GM18511 (cell line): ENCODE measurements at regions not wholly inside any gene's neighbourhood (a gene's known extent, or its start where the extent isn't known, plus 50 kb on each side); places are given as distances from the start of the nearest gene placed in this dataset.

Experiments used
- ATAC-seq: cut with Tn5 transposase; IDR thresholded peaks from one replicate; pipeline ENCODE4 v1.9.1; 2021; ENCODE audit warnings: mild to moderate bottlenecking, moderate library complexity; ENCODE audit not compliant: unreplicated experiment

DNA sequence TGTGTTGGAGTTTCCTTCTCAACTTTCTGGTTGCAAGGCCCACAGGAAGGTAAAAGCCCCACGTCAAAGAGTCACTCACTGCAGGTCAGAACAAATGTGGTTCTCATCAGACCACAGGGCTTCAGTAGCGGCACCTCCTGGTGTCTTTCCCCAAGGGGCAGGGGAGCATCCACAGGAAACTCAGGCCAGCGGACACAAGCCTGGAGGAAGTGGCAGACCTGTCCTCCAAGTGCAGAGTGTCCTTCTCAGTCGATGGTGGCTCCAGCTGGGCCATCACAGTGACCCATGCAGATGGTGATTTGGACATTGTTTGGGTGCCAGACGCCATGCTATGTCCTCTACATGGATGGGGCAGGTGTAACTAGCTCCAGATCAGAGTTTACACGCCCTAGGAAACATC lies 84.9 kb downstream of the ACKR3 start:
- ATAC-seq = no peak

DNA sequence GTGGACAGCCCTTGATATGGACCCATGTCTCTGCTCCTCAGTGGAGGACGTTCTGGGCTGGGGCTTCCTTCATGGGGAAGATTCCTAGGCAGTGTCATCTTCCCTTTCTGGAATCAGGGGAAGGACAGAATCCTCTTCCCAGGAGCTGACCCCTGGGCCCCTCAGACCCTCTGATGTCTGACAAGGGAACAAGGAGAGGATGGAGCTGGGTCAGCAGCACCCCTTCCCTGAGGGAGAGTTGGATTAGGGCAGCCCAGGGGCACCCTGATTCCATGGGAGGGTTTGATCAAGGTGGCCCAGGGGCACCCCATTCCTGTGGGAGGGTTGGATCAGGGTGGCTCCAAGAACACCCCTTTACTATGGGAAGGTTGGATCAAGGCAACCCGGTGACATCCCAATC lies 86.5 kb downstream of the ACKR3 start:
- ATAC-seq = no peak

- no peak for ATAC-seq
These were observed 87.1 kb downstream of the ACKR3 start for GRCh38 chr2:236656721-236657120.

DNA sequence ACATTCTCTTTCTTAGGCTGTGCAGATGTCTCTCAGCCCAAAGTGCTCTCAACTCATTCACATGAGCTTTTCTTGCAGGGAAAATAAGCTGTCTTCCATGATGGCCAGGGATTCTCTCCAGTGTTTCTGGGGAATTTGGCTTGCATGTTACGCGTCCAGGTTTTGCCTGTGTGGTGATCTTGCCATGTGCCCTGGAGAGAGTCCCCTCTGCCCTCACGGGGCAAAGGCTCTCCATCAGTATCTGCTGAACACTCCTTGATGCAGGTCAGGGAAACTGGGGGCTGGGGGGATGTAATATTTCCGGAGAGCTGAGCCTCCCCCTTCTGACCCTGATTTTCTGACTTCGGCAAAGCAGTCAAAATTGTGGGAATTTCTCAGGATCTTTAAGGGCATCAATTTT lies 87.6 kb downstream of the ACKR3 start:
- ATAC-seq = no peak

DNA sequence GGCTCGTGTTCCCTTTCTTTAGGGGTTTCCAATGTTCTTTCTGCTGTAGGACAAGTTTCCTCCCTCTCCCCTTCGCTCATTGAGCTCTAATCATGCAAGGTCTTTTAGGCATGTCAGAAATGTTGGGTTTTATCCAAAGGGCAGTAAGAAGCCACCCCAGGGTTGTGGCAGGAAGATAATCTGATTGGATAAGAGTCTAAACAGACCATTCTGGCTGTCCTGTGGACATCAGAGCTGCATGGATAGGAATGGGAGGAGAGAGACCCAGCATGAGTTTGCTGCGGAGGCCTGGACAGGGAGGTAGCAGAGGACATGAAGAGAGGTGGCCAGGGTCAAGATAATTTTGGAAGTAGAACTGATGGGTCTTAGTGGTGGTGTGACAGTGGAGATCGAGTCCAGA lies 88.2 kb downstream of the ACKR3 start:
- ATAC-seq = no peak

- ATAC-seq = no peak
These were observed 89.5 kb downstream of the ACKR3 start for GRCh38 chr2:236658974-236659757.

DNA sequence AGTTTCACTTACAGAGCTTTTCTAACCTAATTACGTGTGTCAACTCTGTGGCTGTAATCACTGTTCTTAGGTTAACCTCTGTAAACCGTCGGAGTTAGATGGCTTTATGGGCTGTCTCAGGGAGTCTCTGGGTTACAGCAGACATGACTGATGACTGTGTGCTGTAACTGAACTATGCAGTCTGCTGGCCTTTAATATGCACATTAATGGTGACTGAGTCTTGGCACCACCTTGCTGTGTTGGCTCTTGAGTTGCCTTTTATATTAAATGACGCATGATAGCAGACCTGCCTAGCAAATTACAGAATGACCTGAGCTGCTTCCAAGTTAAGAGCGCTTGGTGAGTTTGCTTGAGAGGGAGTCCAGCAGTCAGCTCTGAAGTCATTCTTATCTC lies 90.1 kb downstream of the ACKR3 start:
- ATAC-seq = no peak

GRCh38 chr2:236661061-236661761 lies 91.6 kb downstream of the ACKR3 start:
- ATAC-seq = no peak

GRCh38 chr2:236661762-236662110 lies 92.1 kb downstream of the ACKR3 start:
- ATAC-seq = no peak

DNA sequence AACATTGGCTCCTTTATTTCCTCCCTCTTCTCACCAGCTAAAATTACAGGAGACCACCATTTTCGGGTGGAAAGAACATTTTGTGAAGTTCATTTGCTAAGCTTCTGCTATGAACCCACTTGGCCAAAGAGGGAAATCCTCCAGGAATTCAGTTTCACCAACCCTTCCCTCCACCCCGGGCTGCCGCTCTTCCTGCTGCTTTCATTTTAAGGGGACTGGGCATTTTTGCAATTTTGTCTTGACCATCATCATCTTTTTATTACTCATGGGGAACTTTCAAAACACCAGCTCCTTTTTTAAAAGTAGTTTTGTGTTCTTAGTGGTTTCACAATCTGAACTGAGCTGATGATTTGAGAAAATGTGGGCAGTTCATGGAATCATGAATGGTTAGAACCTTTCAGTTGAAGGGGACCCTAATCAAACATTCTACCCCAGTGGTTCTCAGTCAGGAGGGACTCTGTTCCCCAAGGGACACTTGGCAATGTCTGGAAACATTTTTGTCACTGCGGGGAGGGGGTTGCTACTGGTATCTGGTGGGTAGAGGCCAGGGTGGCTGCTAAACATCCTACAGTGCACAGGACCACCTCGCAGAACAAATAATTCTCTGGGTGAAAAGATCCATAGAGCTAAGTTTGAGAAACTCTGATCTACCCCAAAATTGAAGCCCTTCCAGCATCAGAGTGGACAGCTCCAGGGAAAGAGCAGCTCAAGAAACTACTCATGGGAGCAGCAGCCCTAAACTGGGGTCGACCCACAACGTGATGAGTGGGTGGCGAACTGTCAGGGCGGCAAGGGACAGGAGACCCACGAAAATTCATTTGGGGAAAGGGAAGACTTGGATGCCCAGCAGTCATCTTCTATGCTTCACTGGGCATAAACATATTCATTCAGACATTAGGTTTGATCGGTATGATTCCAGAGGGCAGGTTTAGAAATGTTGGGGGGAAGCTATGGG lies 92.9 kb downstream of the ACKR3 start:
- ATAC-seq = no peak

DNA sequence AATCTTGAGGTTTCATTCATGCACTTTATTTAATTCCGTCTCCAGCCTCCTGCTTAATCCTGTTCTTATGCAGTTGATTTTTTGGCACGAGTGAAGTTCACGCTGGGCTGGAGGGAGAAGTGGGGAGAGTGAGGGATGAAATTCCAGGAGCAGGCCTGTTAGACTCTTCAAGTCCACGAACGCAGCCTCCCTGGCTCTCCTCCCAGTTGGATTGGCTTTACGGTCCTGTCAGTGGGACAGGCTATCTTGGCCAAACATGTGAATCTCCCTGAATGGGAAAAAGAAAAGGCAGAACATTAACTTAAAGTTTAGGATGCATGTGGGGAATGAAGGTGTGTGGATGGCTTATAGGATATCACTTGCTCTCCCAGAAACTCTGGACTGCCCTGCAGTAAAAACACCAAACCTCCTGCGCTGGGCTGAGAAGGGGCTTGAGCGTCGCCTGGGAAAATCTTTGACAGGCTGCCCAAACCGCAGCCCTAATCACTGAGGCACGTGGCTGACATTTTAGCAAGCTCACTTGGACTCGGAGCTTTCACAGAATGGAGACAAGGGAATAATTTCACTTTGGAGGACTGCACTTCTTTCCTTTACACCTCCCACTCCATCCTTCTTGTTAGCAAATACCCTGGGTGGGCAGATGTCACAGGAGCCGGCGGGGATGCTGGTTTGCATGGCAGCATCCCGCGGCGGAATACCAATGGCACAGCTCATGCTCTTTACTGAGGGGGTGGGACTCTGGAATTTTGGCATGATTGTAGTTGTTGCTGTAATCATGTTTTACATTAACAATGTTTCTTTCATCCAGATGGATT lies 93.9 kb downstream of the ACKR3 start:
- ATAC-seq = no peak

- no peak for ATAC-seq
These were observed 94.5 kb downstream of the ACKR3 start for GRCh38 chr2:236664136-236664535.

DNA sequence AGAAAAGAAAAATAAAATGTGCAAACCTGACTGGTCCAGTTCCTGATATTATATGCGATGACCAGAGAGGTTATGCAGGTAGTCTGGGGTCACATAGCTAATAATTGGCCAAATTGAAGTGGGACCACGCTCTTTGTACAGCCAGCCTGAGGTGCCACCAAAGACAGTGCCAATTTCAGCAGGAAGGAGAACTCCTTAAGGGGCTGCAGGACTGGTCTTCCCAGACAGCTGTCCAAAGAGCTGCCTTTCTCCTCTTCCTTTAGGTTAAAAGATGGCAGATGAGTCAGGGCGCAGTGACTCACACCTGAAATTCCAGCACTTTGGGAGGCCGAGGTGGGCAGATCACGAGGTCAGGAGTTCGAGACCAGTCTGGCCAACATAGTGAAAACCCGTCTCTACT lies 95.5 kb downstream of the ACKR3 start:
- ATAC-seq = no peak

GRCh38 chr2:236665572-236666118 lies 96.0 kb downstream of the ACKR3 start:
- no peak for ATAC-seq

DNA sequence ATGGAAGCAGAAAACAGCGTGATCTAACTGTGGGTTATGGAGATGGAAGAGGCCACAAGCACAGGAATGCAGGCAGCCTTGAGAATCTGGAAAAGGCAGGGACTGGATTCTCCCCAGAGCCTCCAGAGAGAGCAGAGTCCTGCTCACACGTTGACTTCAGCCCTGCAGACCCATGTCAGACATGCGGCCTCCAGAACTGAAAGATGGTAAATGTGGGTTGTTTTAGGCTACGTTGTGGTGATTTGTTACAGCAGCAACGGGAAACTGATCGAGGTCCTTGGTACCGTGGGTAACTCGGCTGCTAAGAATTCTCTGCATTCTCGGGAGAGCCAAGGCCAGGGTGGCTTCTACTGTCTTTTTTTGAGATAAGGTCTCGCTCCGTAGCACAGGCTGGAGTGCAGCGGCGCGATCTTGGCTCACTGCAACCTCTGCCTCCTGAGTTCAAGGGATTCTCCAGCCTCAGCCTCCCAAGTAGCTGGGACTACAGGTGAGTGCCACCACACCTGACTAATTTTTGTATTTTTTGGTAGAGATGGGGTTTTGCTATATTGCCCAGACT lies 97.1 kb downstream of the ACKR3 start:
- no peak for ATAC-seq

DNA sequence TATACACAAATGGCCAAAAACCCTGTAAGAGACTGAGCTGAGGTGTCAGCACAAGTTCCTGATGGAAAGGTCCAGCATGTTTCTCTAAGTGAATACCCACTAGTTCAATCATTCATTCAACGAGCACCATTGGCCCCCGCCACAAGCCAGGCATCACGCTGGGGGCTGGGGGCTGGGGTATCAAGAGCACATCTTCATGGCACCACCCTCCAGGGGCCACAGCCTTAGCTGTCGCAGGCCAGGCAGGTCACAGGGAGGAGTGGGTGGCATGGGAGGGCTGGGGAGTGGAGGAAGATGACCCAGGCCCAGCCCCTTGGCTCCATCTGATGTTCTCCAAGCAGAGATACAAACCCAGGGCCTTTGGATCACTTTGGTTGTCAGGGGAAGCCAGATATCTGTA lies 97.9 kb downstream of the ACKR3 start:
- ATAC-seq = no peak

DNA sequence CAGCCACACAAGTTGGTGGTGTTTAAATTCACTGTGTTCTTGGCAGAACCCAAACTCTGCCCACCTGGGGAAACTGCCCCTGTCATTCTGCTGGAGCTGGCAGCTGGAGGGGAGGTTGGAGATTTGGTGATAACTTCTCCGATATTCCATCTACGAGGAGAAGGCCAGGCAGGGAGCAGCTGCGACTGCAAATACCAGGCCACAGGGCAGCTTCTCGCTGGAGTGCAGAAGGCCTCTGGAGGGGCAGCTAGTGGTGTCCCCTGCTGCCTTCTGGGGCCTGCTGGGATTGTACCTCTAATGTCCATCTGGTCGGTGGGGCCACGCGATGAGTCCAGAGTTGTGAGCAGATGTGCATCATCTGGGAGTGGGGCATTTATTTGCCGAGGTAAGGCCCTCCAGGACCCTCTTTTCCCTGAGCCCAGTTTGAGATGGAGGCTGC lies 98.9 kb downstream of the ACKR3 start:
- no peak for ATAC-seq

GRCh38 chr2:236670235-236670620 lies 100.6 kb downstream of the ACKR3 start:
- no peak for ATAC-seq

DNA sequence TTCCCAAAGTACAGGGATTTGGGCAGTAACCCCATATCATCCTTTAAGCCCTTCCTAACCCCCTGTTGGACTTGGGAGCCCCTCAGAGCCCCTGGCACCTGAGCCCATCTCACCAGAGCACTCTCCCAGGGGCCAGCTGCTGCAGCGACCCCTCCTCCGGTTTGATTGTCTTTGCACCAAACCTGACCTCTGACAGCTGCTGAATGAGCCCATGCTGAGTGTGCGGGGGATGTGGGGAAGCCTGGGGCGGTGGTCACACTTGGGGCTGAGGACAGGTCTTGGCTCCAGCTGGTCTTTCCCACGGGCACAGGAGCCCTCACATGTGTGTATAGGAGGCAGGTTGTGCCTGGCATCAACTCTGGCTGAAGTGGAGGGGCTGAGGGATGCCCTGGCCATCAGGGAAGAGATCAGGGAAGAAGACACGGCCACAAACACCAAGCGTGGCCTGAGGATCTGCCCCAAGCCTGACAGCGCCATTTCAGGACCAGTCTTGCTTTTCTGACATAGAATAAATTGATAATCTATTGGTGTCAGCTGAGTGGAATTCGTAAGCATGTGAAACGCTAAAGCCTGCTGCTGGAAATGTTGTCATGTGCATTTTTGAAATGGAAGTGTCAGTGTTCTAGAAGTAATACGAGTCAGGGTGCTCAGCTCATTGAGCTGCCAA lies 102.4 kb downstream of the ACKR3 start:
- ATAC-seq = no peak

- no peak for ATAC-seq
These were observed 103.0 kb downstream of the ACKR3 start for GRCh38 chr2:236672606-236673005.
